ENCODE measurements at regions not wholly inside any gene's neighbourhood (a gene's known extent, or its start where the extent isn't known, plus 50 kb on each side); places are given as distances from the start of the nearest gene placed in this dataset.

GRCh38 chr13:65454403-65454802 lies 1775.7 kb downstream of the PCDH9 start (continued):
- no peak for TF ChIP-seq PATZ1 (CRISPR knock-in tag; IDR thresholded peaks at IDR 0.05)
- no peak for TF ChIP-seq ZNF326 (CRISPR knock-in tag; IDR thresholded peaks at IDR 0.05; ENCODE audit: borderline replicate concordance)
- no peak for TF ChIP-seq GATAD1 (CRISPR knock-in tag; IDR thresholded peaks at IDR 0.05)
- no peak for TF ChIP-seq CC2D1A (CRISPR knock-in tag; IDR thresholded peaks at IDR 0.05)
- TF ChIP-seq STAT6 (CRISPR knock-in tag; IDR thresholded peaks at IDR 0.05; ENCODE audit: borderline replicate concordance), result no peak
- TF ChIP-seq MXD1 (CRISPR knock-in tag; IDR thresholded peaks at IDR 0.05), result no peak
- no peak for TF ChIP-seq BRD4 (CRISPR knock-in tag; IDR thresholded peaks at IDR 0.05)
- no peak for TF ChIP-seq ZNF572 (CRISPR knock-in tag; IDR thresholded peaks at IDR 0.05)
- TF ChIP-seq NBN (conservative IDR thresholded peaks at IDR 0.05), result no peak
- no peak for TF ChIP-seq FOXP1 (IDR thresholded peaks at IDR 0.05)
- no peak for TF ChIP-seq FOXP1 (CRISPR knock-in tag; IDR thresholded peaks at IDR 0.05)
- TF ChIP-seq SALL2 (CRISPR knock-in tag; IDR thresholded peaks at IDR 0.05), result no peak
